Astrocyte (in vitro differentiated cells and primary cell): ENCODE measurements at regions not wholly inside any gene's neighbourhood (a gene's known extent, or its start where the extent isn't known, plus 50 kb on each side); places are given as distances from the start of the nearest gene placed in this dataset.

ENCODE experiments used
- DNase-seq: peaks from one replicate; pipeline ENCODE4 v3.0.0-alpha.2; 2010; ENCODE audit warnings: low read depth
- FAIRE-seq: peaks from 2 replicates; lab custom pipeline; 2011; peaks lifted over from hg19 to GRCh38; lab: Jason Lieb, UNC
- H2AFZ ChIP-seq: 2 replicates; pipeline ENCODE4 v1.6.0; 2012; ENCODE audit warnings: low read depth, low read length, inconsistent platforms
- H3K27ac ChIP-seq: 2 replicates; pipeline ENCODE4 v1.5.1; 2011; ENCODE audit warnings: low read depth, low read length, inconsistent platforms
- H3K27me3 ChIP-seq: 2 replicates; pipeline ENCODE4 v1.6.0; 2011; ENCODE audit warnings: low read length, inconsistent platforms; ENCODE audit not compliant: insufficient read depth
- H3K36me3 ChIP-seq: 2 replicates; pipeline ENCODE4 v1.5.1; 2011; ENCODE audit warnings: low read length, inconsistent platforms; ENCODE audit not compliant: insufficient read depth
- H3K4me1 ChIP-seq: 2 replicates; pipeline ENCODE4 v1.5.1; 2011; ENCODE audit warnings: low read length, inconsistent platforms; ENCODE audit not compliant: insufficient read depth
- H3K4me2 ChIP-seq: 2 replicates; pipeline ENCODE4 v1.6.0; 2012; ENCODE audit warnings: low read length, inconsistent platforms
- H3K4me3 ChIP-seq: 2 replicates; pipeline ENCODE4 v1.5.1; 2011; ENCODE audit warnings: low read depth, mild to moderate bottlenecking, low read length, inconsistent platforms; ENCODE audit not compliant: insufficient read depth
- H3K79me2 ChIP-seq: 2 replicates; pipeline ENCODE4 v1.6.0; 2012; ENCODE audit warnings: mild to moderate bottlenecking, low read length, inconsistent platforms; ENCODE audit not compliant: insufficient read depth
- H3K9ac ChIP-seq: 2 replicates; pipeline ENCODE4 v1.6.0; 2012; ENCODE audit warnings: mild to moderate bottlenecking, low read length, inconsistent platforms
- H3K9me3 ChIP-seq: 2 replicates; pipeline ENCODE4 v1.5.1; 2012; ENCODE audit warnings: low read depth, mild to moderate bottlenecking, low read length, inconsistent platforms; ENCODE audit not compliant: insufficient read depth
- H4K20me1 ChIP-seq: 2 replicates; pipeline ENCODE4 v1.6.0; 2012; ENCODE audit warnings: low read length, inconsistent platforms; ENCODE audit not compliant: insufficient read depth
- H3K27ac Mint-ChIP-seq: one replicate; pipeline ENCODE4 v1.8.0; 2021; ENCODE audit warnings: mild to moderate bottlenecking, mixed read lengths; ENCODE audit not compliant: unreplicated experiment
- H3K27me3 Mint-ChIP-seq: one replicate; pipeline ENCODE4 v1.8.0; 2021; ENCODE audit warnings: low read depth, mixed read lengths; ENCODE audit not compliant: unreplicated experiment
- H3K36me3 Mint-ChIP-seq: one replicate; pipeline ENCODE4 v1.8.0; 2021; ENCODE audit warnings: low read depth, mixed read lengths; ENCODE audit not compliant: unreplicated experiment
- H3K4me1 Mint-ChIP-seq: one replicate; pipeline ENCODE4 v1.8.0; 2021; ENCODE audit warnings: low read depth, mixed read lengths; ENCODE audit not compliant: unreplicated experiment
- H3K4me3 Mint-ChIP-seq: one replicate; pipeline ENCODE4 v1.8.0; 2021; ENCODE audit warnings: mild to moderate bottlenecking, moderate library complexity, mixed read lengths; ENCODE audit not compliant: unreplicated experiment
- H3K9me3 Mint-ChIP-seq: one replicate; pipeline ENCODE4 v1.8.0; 2021; ENCODE audit warnings: mild to moderate bottlenecking, mixed read lengths; ENCODE audit not compliant: unreplicated experiment
- EZH2 ChIP-seq: IDR thresholded peaks from 2 replicates; pipeline ENCODE4 v1.6.1; 2012; ENCODE audit warnings: mild to moderate bottlenecking, low read length, inconsistent platforms; ENCODE audit not compliant: insufficient read depth
- TF ChIP-seq, protein P1 (sequence below): IDR thresholded peaks from 2 replicates; pipeline ENCODE4 v1.5.1; 2011; ENCODE audit warnings: low read depth, mild to moderate bottlenecking, inconsistent platforms, low read length, moderate library complexity; ENCODE audit not compliant: insufficient read depth

DNA sequence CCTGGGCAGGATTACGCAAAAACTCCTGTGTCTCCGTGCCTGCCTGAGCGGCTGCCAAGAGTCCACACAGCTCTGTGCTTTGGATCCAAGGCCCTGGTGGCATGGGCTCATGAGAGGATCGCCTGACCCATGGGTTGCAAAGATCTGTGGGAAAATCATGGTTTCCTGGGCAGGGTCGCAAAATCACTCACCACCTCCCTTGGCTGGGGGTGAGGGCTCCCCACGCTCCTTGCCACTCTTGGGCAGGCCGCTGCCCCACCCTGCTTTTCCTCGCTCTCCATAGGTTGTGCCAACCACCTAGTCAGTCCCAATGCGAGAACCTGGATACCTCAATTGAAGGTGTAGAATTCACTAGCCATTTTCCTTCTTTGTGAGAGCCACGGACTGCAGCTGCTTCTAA lies 66.5 kb upstream of the MAGEB18 start:
- Histone ChIP-seq H3K4me2 (no peak overlapping the region), H3K79me2 (no peaks in the 10 kb centered on the region), H3K9ac (no peak overlapping the region), H2AFZ (no peak overlapping the region), H4K20me1 (no peaks in the 10 kb centered on the region), H3K4me3 (no peak overlapping the region), H3K36me3 (no peaks in the 10 kb centered on the region), H3K27me3 (no peaks in the 10 kb centered on the region), H3K4me1 (no peaks in the 10 kb centered on the region), H3K9me3 (no peaks in the 10 kb centered on the region), H3K27ac (no peak overlapping the region)
- H3K4me1 Mint-ChIP-seq, result no peaks in the 10 kb centered on the region
- no peaks in the 10 kb centered on the region for H3K36me3 Mint-ChIP-seq
- H3K4me3 Mint-ChIP-seq, result no peak overlapping the region
- H3K9me3 Mint-ChIP-seq, result no peaks in the 10 kb centered on the region
- FAIRE-seq (no peak), DNase-seq (no peak)
- no peak overlapping the region for H3K27ac Mint-ChIP-seq
- TF ChIP-seq EZH2, result no peak
- TF ChIP-seq, protein P1, sequence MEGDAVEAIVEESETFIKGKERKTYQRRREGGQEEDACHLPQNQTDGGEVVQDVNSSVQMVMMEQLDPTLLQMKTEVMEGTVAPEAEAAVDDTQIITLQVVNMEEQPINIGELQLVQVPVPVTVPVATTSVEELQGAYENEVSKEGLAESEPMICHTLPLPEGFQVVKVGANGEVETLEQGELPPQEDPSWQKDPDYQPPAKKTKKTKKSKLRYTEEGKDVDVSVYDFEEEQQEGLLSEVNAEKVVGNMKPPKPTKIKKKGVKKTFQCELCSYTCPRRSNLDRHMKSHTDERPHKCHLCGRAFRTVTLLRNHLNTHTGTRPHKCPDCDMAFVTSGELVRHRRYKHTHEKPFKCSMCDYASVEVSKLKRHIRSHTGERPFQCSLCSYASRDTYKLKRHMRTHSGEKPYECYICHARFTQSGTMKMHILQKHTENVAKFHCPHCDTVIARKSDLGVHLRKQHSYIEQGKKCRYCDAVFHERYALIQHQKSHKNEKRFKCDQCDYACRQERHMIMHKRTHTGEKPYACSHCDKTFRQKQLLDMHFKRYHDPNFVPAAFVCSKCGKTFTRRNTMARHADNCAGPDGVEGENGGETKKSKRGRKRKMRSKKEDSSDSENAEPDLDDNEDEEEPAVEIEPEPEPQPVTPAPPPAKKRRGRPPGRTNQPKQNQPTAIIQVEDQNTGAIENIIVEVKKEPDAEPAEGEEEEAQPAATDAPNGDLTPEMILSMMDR, result no peak
- no peaks in the 10 kb centered on the region for H3K27me3 Mint-ChIP-seq

DNA sequence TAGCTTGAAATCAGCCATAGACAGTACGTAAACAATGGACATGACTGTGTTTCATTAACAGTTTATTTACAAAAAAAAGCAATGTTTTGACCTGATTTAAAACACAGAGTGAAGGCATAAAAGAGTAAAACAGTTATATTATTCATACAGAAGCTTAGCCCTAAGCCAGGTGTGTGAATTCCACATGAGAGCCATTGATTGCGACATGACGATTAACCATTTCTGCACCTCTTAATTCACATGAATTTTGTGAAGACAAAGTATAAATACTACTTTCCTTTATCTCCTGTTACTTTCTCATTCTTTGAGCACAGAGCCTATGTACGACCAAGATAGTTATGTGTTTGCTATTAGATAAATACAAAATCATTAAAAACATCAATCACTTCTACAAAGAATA lies 55.0 kb upstream of the MAGEB18 start:
- Mint-ChIP-seq H3K27ac (no peak overlapping the region), H3K27me3 (no peaks in the 10 kb centered on the region), H3K4me3 (no peak overlapping the region), H3K36me3 (no peaks in the 10 kb centered on the region), H3K9me3 (no peaks in the 10 kb centered on the region), H3K4me1 (no peaks in the 10 kb centered on the region)
- TF ChIP-seq, protein P1, result no peak
- no peak for TF ChIP-seq EZH2
- no peak overlapping the region for H3K4me2 ChIP-seq
- no peaks in the 10 kb centered on the region for H4K20me1 ChIP-seq
- FAIRE-seq, result no peak
- DNase-seq, result no peak
- no peaks in the 10 kb centered on the region for H3K4me1 ChIP-seq
- H3K79me2 ChIP-seq, result no peaks in the 10 kb centered on the region
- H3K27ac ChIP-seq, result no peak overlapping the region
- H3K4me3 ChIP-seq, result no peak overlapping the region
- H3K27me3 ChIP-seq, result no peaks in the 10 kb centered on the region
- H2AFZ ChIP-seq, result no peak overlapping the region
- H3K9ac ChIP-seq, result no peak overlapping the region
- H3K9me3 ChIP-seq, result no peaks in the 10 kb centered on the region
- no peaks in the 10 kb centered on the region for H3K36me3 ChIP-seq
